Endothelial cell (in vitro differentiated cells): ENCODE measurements at regions not wholly inside any gene's neighbourhood (a gene's known extent, or its start where the extent isn't known, plus 50 kb on each side); places are given as distances from the start of the nearest gene placed in this dataset.

Experiments
- DNase-seq: peaks from one replicate; pipeline ENCODE4 v3.0.0; 2021; ENCODE audit warnings: low spot score
- H3K27ac Mint-ChIP-seq: one replicate; pipeline ENCODE4 v1.8.0; 2021; ENCODE audit warnings: mixed read lengths, inconsistent platforms; ENCODE audit not compliant: unreplicated experiment
- H3K27me3 Mint-ChIP-seq: one replicate; pipeline ENCODE4 v1.8.0; 2021; ENCODE audit warnings: mild to moderate bottlenecking, moderate library complexity, mixed read lengths, inconsistent platforms; ENCODE audit not compliant: unreplicated experiment
- H3K36me3 Mint-ChIP-seq: one replicate; pipeline ENCODE4 v1.8.0; 2021; ENCODE audit warnings: mild to moderate bottlenecking, low read depth, mixed read lengths, inconsistent platforms; ENCODE audit not compliant: unreplicated experiment
- H3K4me1 Mint-ChIP-seq: one replicate; pipeline ENCODE4 v1.8.0; 2021; ENCODE audit warnings: mild to moderate bottlenecking, mixed read lengths, inconsistent platforms; ENCODE audit not compliant: unreplicated experiment
- H3K4me3 Mint-ChIP-seq: one replicate; pipeline ENCODE4 v1.8.0; 2021; ENCODE audit warnings: mild to moderate bottlenecking, mixed read lengths, inconsistent platforms; ENCODE audit not compliant: unreplicated experiment
- H3K9me3 Mint-ChIP-seq: one replicate; pipeline ENCODE4 v1.8.0; 2021; ENCODE audit warnings: mixed read lengths, inconsistent platforms; ENCODE audit not compliant: unreplicated experiment
- CTCF ChIP-seq: fragments of 200-600 bp; sonication (generic); IDR thresholded peaks from one replicate; pipeline ENCODE4 v1.5.0; 2021; ENCODE audit warnings: antibody characterized with exemption; ENCODE audit not compliant: unreplicated experiment

GRCh38 chr16:7218936-7219335, 113.7 kb upstream of the RBFOX1 start:
- TF ChIP-seq CTCF, result no peak
- Mint-ChIP-seq H3K36me3 (peaks cover 6% of the 10 kb centered on the region), H3K9me3 (peaks cover 53% of the 10 kb centered on the region), H3K27me3 (no peaks in the 10 kb centered on the region), H3K4me1 (no peaks in the 10 kb centered on the region), H3K4me3 (no peak overlapping the region), H3K27ac (no peak overlapping the region)
- no peak for DNase-seq

GRCh38 chr16:7217797-7218196, 114.8 kb upstream of the RBFOX1 start:
- H3K36me3 Mint-ChIP-seq, result peaks cover 6% of the 10 kb centered on the region
- peak overlapping the region; percentile 26 for H3K4me3 Mint-ChIP-seq
- no peak overlapping the region for H3K27ac Mint-ChIP-seq
- H3K4me1 Mint-ChIP-seq, result no peaks in the 10 kb centered on the region
- H3K27me3 Mint-ChIP-seq, result no peaks in the 10 kb centered on the region
- no peak for DNase-seq
- TF ChIP-seq CTCF, result no peak
- H3K9me3 Mint-ChIP-seq, result peaks cover 53% of the 10 kb centered on the region

GRCh38 chr16:7216719-7217118, 115.9 kb upstream of the RBFOX1 start:
- Mint-ChIP-seq H3K27me3 (no peaks in the 10 kb centered on the region), H3K36me3 (peaks cover 6% of the 10 kb centered on the region), H3K4me3 (no peak overlapping the region), H3K9me3 (peaks cover 47% of the 10 kb centered on the region), H3K4me1 (no peaks in the 10 kb centered on the region), H3K27ac (no peak overlapping the region)
- TF ChIP-seq CTCF, result no peak
- DNase-seq, result no peak

GRCh38 chr16:7211781-7212180, 120.9 kb upstream of the RBFOX1 start:
- H3K27me3 Mint-ChIP-seq, result peaks cover 2% of the 10 kb centered on the region
- DNase-seq, result no peak
- no peak overlapping the region for H3K27ac Mint-ChIP-seq
- H3K4me1 Mint-ChIP-seq, result no peaks in the 10 kb centered on the region
- H3K36me3 Mint-ChIP-seq, result no peaks in the 10 kb centered on the region
- peaks cover 21% of the 10 kb centered on the region for H3K9me3 Mint-ChIP-seq
- no peak overlapping the region for H3K4me3 Mint-ChIP-seq
- TF ChIP-seq CTCF, result no peak

- H3K9me3 Mint-ChIP-seq, result peaks cover 19% of the 10 kb centered on the region
- no peak for DNase-seq
- no peaks in the 10 kb centered on the region for H3K4me1 Mint-ChIP-seq
- peaks cover 2% of the 10 kb centered on the region for H3K27me3 Mint-ChIP-seq
- H3K4me3 Mint-ChIP-seq, result no peak overlapping the region
- no peak for TF ChIP-seq CTCF
- H3K27ac Mint-ChIP-seq, result no peak overlapping the region
- H3K36me3 Mint-ChIP-seq, result peaks cover 4% of the 10 kb centered on the region
Observed at GRCh38 chr16:7209598-7209997, 123.0 kb upstream of the RBFOX1 start.
